ENCODE measurements at regions not wholly inside any gene's neighbourhood (a gene's known extent, or its start where the extent isn't known, plus 50 kb on each side); places are given as distances from the start of the nearest gene placed in this dataset.

DNA sequence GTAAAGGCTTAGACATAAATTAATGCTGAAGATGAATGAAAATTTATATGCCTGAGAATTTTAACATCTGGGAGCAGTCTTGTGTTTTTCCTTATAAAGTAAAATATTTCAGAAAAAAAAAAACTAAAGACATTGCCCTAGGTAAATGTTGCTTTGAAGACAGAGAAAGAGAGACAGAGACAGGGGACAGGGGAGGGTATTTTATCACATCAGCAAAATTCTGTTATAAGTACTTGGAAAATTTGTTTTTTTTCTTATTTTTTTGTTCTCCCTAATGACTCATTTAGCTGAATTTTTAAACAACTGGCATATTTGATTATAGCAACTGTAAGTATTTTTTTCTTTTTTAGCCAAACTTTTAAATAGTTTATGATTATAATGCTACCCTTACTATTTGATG, 1540.6 kb upstream of the GBE1 start:
- TF ChIP-seq GATA1 (IDR thresholded peaks at IDR 0.05; ENCODE audit: low read depth, low read length) (no peak), POLR2A (IDR thresholded peaks at IDR 0.05; ENCODE audit: low read length) (no peak)

GRCh38 chr3:83317605-83318004, 1556.2 kb upstream of the GBE1 start:
- DNase-seq: no peak

More for the DNA sequence above, 1540.6 kb upstream of the GBE1 start:
- DNase-seq: no peak

GRCh38 chr3:83320726-83321125, 1559.3 kb upstream of the GBE1 start:
- TF ChIP-seq POLR2A (IDR thresholded peaks at IDR 0.05; ENCODE audit: low read length) (no peak), GATA1 (IDR thresholded peaks at IDR 0.05; ENCODE audit: low read depth, low read length) (no peak)
- DNase-seq: no peak

More at GRCh38 chr3:83317605-83318004, 1556.2 kb upstream of the GBE1 start:
- no peak for TF ChIP-seq POLR2A (IDR thresholded peaks at IDR 0.05; ENCODE audit: low read length)
- TF ChIP-seq GATA1 (IDR thresholded peaks at IDR 0.05; ENCODE audit: low read depth, low read length): no peak

DNA sequence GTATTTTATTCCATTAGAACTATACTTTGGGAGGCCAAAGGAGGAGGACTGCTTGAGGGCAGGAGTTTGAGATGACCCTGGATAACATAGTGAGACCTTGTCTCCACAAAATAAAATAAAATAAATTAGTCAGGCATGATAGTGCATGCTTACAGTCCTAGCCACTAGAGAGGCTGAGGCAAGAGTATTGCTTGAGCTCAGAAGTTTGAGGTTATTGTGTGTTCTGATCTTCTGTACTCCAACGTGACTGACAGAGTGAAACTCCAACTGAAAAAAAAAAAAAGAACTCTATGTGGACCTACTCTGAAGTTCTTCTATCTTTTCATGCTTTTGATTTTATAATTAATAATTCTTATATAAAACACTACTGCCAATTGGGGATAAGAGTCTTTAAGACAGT, 1560.0 kb upstream of the GBE1 start:
- TF ChIP-seq POLR2A (IDR thresholded peaks at IDR 0.05; ENCODE audit: low read length) (no peak), GATA1 (IDR thresholded peaks at IDR 0.05; ENCODE audit: low read depth, low read length) (no peak)
- no peak for DNase-seq

- TF ChIP-seq GATA1 (IDR thresholded peaks at IDR 0.05; ENCODE audit: low read depth, low read length) (no peak), POLR2A (IDR thresholded peaks at IDR 0.05; ENCODE audit: low read length) (no peak)
- no peak for DNase-seq
These were observed 1560.4 kb upstream of the GBE1 start for GRCh38 chr3:83321891-83322290.

DNA sequence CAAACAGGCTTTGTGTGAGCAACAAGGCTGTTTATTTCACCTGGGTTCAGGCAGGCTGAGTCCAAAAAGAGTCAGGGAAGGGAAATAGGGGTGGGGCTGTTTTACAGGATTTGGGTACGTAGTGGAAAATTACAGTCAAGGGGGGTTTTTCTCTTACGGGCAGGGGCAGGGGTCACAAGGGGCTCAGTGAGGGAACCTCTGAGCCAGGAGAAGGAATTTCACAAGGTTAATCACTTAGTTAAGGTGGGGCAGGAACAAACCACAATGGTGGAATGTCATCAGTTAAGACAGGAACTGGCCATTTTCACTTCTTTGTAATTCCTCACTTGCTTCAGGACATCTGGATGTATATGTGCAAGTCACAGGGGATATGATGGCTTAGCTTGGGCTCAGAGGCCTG, 1592.8 kb upstream of the GBE1 start:
- no peak for TF ChIP-seq POLR2A (IDR thresholded peaks at IDR 0.05; ENCODE audit: low read length)
- TF ChIP-seq GATA1 (IDR thresholded peaks at IDR 0.05; ENCODE audit: low read depth, low read length): no peak
- DNase-seq: no peak

DNA sequence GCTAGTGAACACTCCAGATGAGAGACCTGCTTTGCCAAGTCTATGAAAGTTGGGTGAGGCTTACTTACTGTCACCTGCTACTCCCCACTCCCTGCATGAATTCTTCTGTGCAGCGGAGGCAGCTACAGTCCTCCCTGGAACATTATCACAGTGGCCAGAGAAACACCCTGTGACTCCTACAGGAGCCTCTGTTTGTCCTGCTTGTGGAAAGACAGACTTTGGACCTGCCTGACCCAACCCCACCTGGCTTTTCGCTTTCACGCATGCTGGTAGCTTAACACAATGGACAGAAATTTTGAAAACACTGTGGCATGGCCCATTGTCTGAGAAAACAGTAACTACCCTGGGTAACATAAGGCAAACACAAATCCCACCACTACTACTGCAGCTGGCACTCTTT, 1565.5 kb upstream of the CADM2 start:
- no peak for DNase-seq

GRCh38 chr3:83403927-83404326, 1554.9 kb upstream of the CADM2 start:
- TF ChIP-seq GATA1 (IDR thresholded peaks at IDR 0.05; ENCODE audit: low read depth, low read length) (no peak), POLR2A (IDR thresholded peaks at IDR 0.05; ENCODE audit: low read length) (no peak)
- no peak for DNase-seq

More for the DNA sequence above, 1565.5 kb upstream of the CADM2 start:
- TF ChIP-seq POLR2A (IDR thresholded peaks at IDR 0.05; ENCODE audit: low read length): no peak
- no peak for TF ChIP-seq GATA1 (IDR thresholded peaks at IDR 0.05; ENCODE audit: low read depth, low read length)

DNA sequence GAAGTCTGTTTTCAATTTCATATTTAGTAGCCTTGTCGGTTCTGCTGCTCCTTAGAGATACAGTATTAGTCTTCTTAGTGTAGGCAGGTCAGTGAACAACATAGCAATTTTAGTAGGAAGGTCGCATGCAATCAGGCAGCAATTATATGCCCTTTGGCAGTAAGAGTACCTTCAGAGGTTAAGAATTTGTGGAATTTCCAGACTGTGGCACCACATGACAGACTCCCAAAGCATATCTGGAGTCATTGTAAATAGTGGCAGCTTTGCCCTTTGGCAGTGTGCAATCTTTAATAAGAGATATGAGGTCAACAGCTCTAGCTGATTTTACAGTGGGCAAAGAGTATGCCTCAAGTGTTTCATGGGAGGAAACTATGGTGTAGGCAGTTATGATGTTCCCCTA, 1532.5 kb upstream of the CADM2 start:
- TF ChIP-seq POLR2A (IDR thresholded peaks at IDR 0.05; ENCODE audit: low read length) (no peak), GATA1 (IDR thresholded peaks at IDR 0.05; ENCODE audit: low read depth, low read length) (no peak)

GRCh38 chr3:83434880-83435587, 1523.8 kb upstream of the CADM2 start:
- DNase-seq: no peak
- TF ChIP-seq POLR2A (IDR thresholded peaks at IDR 0.05; ENCODE audit: low read length) (no peak), GATA1 (IDR thresholded peaks at IDR 0.05; ENCODE audit: low read depth, low read length) (no peak)

More for the DNA sequence above, 1532.5 kb upstream of the CADM2 start:
- no peak for DNase-seq

- DNase-seq: no peak
- TF ChIP-seq GATA1 (IDR thresholded peaks at IDR 0.05; ENCODE audit: low read depth, low read length) (no peak), POLR2A (IDR thresholded peaks at IDR 0.05; ENCODE audit: low read length) (no peak)
These were observed 1520.6 kb upstream of the CADM2 start for GRCh38 chr3:83438188-83438587.

DNA sequence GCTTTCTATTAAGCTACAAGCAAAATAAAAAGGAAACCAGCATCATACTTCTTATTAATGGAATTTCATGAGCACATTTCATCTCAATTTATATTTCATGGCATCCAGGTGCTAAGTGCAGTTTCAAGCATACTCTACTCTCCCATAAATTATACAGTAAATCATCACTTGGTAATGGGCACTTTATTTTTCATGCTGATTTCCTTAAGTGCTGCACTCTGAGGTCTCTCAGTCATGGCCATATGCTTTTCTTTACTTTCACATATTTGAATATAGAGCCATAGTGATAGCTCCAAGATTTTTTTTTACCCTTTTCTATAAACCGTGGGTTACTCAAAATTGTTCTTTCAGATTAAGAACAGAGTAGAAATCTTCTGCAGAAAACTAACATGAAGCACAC, 1505.7 kb upstream of the CADM2 start:
- no peak for DNase-seq
- TF ChIP-seq POLR2A (IDR thresholded peaks at IDR 0.05; ENCODE audit: low read length) (no peak), GATA1 (IDR thresholded peaks at IDR 0.05; ENCODE audit: low read depth, low read length) (no peak)

- TF ChIP-seq POLR2A (IDR thresholded peaks at IDR 0.05; ENCODE audit: low read length): no peak
- TF ChIP-seq GATA1 (IDR thresholded peaks at IDR 0.05; ENCODE audit: low read depth, low read length): no peak
- DNase-seq: no peak
These were observed 1504.4 kb upstream of the CADM2 start for GRCh38 chr3:83454353-83454752.

GRCh38 chr3:83457551-83457950, 1501.2 kb upstream of the CADM2 start:
- no peak for TF ChIP-seq GATA1 (IDR thresholded peaks at IDR 0.05; ENCODE audit: low read depth, low read length)
- no peak for TF ChIP-seq POLR2A (IDR thresholded peaks at IDR 0.05; ENCODE audit: low read length)
- no peak for DNase-seq

GRCh38 chr3:83460052-83460451, 1498.7 kb upstream of the CADM2 start:
- TF ChIP-seq GATA1 (IDR thresholded peaks at IDR 0.05; ENCODE audit: low read depth, low read length) (no peak), POLR2A (IDR thresholded peaks at IDR 0.05; ENCODE audit: low read length) (no peak)
- DNase-seq: no peak
